ENCODE measurements at regions not wholly inside any gene's neighbourhood (a gene's known extent, or its start where the extent isn't known, plus 50 kb on each side); places are given as distances from the start of the nearest gene placed in this dataset.

DNA sequence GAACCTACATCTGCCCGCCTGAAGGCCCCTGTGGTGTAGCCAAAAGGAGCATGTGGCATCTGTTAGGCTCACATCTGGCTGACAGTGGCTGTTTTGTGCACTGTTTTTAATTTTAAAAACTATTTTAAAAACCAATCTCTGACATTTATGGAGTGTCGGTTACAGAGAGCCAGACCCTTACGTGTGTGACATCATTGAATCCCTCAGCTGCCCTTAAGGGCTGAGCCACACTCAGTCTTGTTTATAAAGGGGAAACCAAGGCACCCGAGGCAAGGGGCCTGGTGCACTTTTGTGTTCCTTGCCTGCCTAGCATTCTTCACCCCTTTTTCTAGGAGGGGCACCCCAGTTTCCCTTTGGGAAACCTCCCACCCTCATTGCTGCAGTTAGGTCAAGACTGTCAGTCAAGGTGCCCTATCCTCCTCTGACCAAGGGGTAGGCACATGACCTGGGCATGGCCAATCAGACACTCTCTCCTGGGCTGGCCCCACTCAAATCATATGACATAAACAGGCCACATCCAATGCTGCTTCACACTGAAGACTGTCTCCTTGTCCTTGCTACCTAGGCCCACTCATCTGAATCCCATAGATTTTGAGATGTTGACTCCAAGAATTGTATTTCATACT is 105.3 kb downstream of the LSM3 start:
- no peak overlapping the region for H3K9ac ChIP-seq (ENCODE audit: low read depth, low read length)

DNA sequence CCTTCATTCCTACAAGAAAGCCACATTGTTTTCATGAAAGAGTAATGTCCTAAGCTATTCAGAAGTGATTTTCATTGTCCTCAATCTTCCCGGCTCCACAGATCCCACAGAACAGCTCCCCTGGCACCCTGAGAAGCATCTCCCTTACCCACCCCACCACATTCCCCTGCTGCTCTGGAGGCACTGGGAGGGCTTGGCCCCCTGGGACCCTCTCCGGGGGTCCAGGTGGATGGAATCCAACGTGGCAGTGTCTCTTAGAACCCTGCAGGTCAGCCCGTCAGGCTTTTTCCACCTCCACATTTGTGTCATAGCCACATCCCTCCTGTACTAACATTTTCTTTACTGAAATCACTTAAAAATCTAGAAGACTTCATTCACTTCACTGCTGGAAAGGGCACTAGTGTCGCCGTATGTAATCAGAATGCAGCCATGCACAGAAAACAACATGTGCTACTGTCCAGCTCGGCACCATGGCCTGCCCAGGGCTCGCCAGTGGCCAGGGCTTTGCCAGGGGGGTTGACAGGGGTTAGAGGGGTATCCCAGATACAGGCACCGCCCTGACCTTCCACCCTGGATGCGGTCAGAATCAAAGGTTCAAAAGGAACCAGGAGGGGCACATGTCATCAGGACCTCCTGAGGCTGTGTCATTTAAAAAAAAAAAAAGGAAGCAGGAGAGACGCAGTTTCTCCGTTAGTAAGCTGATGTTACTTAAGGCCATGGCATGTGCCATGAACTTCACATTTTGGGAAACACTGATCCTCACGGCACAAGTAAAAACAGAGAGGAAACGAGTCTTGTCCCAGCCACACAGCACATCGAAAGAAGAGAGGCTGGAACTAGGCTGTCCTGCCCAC is 106.3 kb downstream of the LSM3 start:
- Histone ChIP-seq H2AFZ (ENCODE audit: low read depth, low read length) (no peak overlapping the region), H3K4me2 (ENCODE audit: insufficient read depth, low read length) (no peak overlapping the region), H3K79me2 (ENCODE audit: insufficient read depth, low read length) (no peaks in the 10 kb centered on the region), H3K4me3 (ENCODE audit: low read depth in 1 of 2, low read length in 2 of 2) (no peak overlapping the region), H3K27ac (ENCODE audit: low read length) (no peak overlapping the region), H3K9me3 (ENCODE audit: insufficient read depth, low read length, severe bottlenecking) (no peaks in the 10 kb centered on the region), H3K27me3 (ENCODE audit: insufficient read depth, low read length, poor library complexity) (peaks cover 11% of the 10 kb centered on the region), H3K4me1 (ENCODE audit: insufficient read depth, low read length) (no peaks in the 10 kb centered on the region), H3K36me3 (ENCODE audit: insufficient read depth, low read length) (no peaks in the 10 kb centered on the region), H4K20me1 (ENCODE audit: insufficient read depth, low read length) (no peaks in the 10 kb centered on the region), H3K9ac (ENCODE audit: low read depth, low read length) (no peak overlapping the region)
- ATAC-seq (ENCODE audit: insufficient read depth, low read depth): no peak
- no peak for TF ChIP-seq EZH2 (IDR thresholded peaks at IDR 0.05; ENCODE audit: borderline replicate concordance, low read depth, low read length, severe bottlenecking)
- TF ChIP-seq, protein P1, sequence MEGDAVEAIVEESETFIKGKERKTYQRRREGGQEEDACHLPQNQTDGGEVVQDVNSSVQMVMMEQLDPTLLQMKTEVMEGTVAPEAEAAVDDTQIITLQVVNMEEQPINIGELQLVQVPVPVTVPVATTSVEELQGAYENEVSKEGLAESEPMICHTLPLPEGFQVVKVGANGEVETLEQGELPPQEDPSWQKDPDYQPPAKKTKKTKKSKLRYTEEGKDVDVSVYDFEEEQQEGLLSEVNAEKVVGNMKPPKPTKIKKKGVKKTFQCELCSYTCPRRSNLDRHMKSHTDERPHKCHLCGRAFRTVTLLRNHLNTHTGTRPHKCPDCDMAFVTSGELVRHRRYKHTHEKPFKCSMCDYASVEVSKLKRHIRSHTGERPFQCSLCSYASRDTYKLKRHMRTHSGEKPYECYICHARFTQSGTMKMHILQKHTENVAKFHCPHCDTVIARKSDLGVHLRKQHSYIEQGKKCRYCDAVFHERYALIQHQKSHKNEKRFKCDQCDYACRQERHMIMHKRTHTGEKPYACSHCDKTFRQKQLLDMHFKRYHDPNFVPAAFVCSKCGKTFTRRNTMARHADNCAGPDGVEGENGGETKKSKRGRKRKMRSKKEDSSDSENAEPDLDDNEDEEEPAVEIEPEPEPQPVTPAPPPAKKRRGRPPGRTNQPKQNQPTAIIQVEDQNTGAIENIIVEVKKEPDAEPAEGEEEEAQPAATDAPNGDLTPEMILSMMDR (IDR thresholded peaks at IDR 0.05; ENCODE audit: borderline replicate concordance, extremely low read depth, low read length, poor library complexity, severe bottlenecking): no peak
- DNase-seq: no peak

More for the DNA sequence above, 105.3 kb downstream of the LSM3 start:
- no peak overlapping the region for H3K4me2 ChIP-seq (ENCODE audit: insufficient read depth, low read length)
- no peak overlapping the region for H2AFZ ChIP-seq (ENCODE audit: low read depth, low read length)
- H3K27me3 ChIP-seq (ENCODE audit: insufficient read depth, low read length, poor library complexity): peaks cover 8% of the 10 kb centered on the region
- H3K27ac ChIP-seq (ENCODE audit: low read length): no peak overlapping the region
- no peaks in the 10 kb centered on the region for H3K79me2 ChIP-seq (ENCODE audit: insufficient read depth, low read length)
- no peaks in the 10 kb centered on the region for H3K9me3 ChIP-seq (ENCODE audit: insufficient read depth, low read length, severe bottlenecking)
- no peaks in the 10 kb centered on the region for H3K36me3 ChIP-seq (ENCODE audit: insufficient read depth, low read length)
- DNase-seq (no peak), ATAC-seq (ENCODE audit: insufficient read depth, low read depth) (no peak)
- TF ChIP-seq, protein P1 (IDR thresholded peaks at IDR 0.05; ENCODE audit: borderline replicate concordance, extremely low read depth, low read length, poor library complexity, severe bottlenecking): no peak
- TF ChIP-seq EZH2 (IDR thresholded peaks at IDR 0.05; ENCODE audit: borderline replicate concordance, low read depth, low read length, severe bottlenecking): no peak
- H3K4me3 ChIP-seq (ENCODE audit: low read depth in 1 of 2, low read length in 2 of 2): no peak overlapping the region
- no peaks in the 10 kb centered on the region for H3K4me1 ChIP-seq (ENCODE audit: insufficient read depth, low read length)
- H4K20me1 ChIP-seq (ENCODE audit: insufficient read depth, low read length): no peaks in the 10 kb centered on the region

DNA sequence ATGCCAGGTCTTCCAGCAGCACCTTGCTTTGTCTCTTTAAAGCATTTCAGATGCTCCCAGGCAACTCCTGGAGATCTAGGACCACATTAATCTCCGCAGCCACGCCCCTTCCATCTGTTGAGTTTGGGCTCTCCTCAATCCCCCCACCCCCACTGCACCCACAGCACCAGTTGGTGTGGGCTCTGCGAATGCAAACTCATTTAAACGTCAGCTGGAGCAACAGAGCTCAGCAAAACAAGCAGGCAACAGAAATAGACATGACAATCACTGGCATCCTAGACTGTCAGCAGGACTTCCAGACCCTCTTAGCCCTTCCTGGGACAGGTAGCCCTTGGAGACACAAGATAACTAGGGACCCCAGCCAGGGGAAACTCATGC is 106.9 kb downstream of the LSM3 start:
- H3K27me3 ChIP-seq (ENCODE audit: insufficient read depth, low read length, poor library complexity): peaks cover 17% of the 10 kb centered on the region
- no peaks in the 10 kb centered on the region for H3K9me3 ChIP-seq (ENCODE audit: insufficient read depth, low read length, severe bottlenecking)
- H4K20me1 ChIP-seq (ENCODE audit: insufficient read depth, low read length): no peaks in the 10 kb centered on the region
- no peak overlapping the region for H3K4me2 ChIP-seq (ENCODE audit: insufficient read depth, low read length)
- DNase-seq (no peak), ATAC-seq (ENCODE audit: insufficient read depth, low read depth) (no peak)
- no peak overlapping the region for H3K27ac ChIP-seq (ENCODE audit: low read length)
- H3K79me2 ChIP-seq (ENCODE audit: insufficient read depth, low read length): no peaks in the 10 kb centered on the region
- no peak overlapping the region for H3K4me3 ChIP-seq (ENCODE audit: low read depth in 1 of 2, low read length in 2 of 2)
- TF ChIP-seq EZH2 (IDR thresholded peaks at IDR 0.05; ENCODE audit: borderline replicate concordance, low read depth, low read length, severe bottlenecking): no peak
- TF ChIP-seq, protein P1 (IDR thresholded peaks at IDR 0.05; ENCODE audit: borderline replicate concordance, extremely low read depth, low read length, poor library complexity, severe bottlenecking): no peak
- H2AFZ ChIP-seq (ENCODE audit: low read depth, low read length): no peak overlapping the region
- no peaks in the 10 kb centered on the region for H3K36me3 ChIP-seq (ENCODE audit: insufficient read depth, low read length)
- H3K4me1 ChIP-seq (ENCODE audit: insufficient read depth, low read length): no peaks in the 10 kb centered on the region
- H3K9ac ChIP-seq (ENCODE audit: low read depth, low read length): no peak overlapping the region

Data from DND-41 (cell line).